NCI-H1105 treated with DMSO at 0.1 percent for 48 hours (cell line): ENCODE measurements at regions not wholly inside any gene's neighbourhood (a gene's known extent, or its start where the extent isn't known, plus 50 kb on each side); places are given as distances from the start of the nearest gene placed in this dataset.
"Not testable (repeated sequence)": the region's sequence is repeated elsewhere in the genome, so short reads cannot be mapped to it uniquely, and the experiment has no call there.

Source experiments
- DNase-seq: peaks from one replicate; lab custom pipeline; 2025; lab: John Stamatoyannopoulos, UW

DNA sequence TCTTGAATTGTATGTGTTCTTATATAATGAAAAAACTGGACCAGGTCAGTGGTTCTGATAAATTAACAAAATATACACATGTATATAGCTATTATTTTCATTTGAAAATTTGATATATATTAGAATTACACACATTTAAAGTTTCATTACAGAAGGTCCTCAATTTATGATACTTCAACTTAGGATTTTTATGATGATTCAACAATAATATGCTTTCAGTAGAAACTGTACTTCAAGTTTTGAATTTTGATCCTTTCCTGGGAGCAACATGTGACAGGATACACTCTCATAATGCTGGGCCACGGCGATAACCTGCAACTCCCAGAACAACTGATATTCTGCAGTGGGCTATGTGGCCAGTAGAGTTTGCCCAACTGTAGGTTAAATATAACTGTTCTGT is 344.7 kb downstream of the TAF11L14 start:
- DNase-seq, result no peak

DNA sequence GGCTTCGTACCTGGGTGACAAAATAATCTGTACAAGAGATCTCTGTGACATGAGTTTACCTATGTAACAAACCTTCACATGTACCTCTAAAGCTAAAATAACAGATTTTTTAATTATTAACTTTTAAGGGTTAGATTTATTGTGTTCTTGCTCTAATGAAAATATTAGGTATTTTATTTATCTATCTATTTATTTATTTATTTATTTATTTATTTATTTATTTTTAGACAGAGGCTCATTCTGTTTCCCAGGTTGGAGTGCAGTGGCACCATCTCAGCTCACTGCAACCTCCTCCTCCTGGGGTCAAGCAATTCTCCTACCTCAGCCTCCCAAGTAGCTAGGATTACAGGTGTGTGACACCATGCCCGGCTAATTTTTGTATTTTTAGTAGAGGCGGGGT is 348.4 kb downstream of the TAF11L14 start:
- DNase-seq, result not testable (repeated sequence)

DNA sequence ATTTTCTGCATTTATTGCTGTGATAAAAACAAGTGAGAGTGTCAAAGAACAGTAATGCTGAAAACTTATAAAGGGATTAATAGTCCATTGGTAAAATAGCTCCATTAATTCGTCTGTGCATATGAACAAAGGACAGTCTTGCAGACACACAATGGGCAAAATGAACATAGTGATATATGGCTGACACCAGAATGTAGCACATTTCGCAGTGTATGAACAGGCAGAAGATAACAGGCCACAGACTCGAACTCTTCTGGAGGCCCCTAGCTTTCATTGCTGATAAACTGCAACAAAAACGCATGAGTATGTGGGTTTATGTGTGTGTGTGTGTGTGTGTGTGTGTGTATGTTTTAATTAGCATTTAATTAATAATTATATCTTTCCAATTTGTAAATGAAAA is 354.8 kb downstream of the TAF11L14 start:
- DNase-seq, result no peak

DNA sequence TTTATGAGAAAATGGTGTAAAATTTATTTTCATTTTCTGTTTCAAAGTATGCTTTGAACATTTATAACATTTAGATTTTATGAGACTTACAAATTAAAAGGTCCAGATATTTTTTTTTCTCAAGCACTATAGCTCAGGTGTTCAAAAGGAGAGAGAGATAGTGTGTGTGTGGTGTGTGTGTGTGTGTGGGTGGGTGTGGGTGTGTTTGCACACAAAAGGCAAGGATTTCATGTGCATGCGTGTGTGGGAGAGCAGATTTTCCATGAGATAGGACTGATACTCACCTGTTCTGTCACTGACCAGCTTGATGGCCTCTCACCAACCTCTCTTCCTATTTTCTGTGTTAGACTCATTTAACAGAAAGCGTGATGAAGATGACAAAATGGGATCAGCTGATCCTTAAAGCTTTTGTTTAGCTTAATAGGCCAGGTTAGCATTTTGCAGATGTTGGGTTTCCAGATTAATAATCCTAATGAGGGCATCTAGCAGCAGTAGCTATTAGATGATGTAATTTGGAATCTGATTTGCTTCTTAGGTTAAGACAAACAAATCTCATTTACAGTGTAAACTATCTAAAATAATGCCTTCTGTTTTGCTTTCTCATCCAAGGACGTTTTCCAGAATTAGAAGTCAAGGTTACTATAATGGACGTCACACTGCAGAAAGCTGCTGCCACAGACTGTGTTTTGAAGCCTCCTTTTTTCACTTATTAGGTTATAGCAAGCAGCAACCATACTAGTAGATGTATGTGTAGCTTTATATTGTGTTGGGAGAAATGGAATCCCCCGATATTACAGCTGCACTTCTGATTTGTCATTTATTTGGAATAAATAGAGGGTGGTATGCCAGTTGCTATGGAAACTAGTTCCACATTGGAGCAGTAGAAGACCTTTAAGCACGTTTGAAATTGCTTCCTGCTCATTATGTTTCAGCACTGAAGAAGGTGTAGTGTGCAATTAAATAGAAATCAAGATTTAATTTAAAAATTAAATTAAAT is 355.6 kb downstream of the TAF11L14 start:
- DNase-seq, result no peak

DNA sequence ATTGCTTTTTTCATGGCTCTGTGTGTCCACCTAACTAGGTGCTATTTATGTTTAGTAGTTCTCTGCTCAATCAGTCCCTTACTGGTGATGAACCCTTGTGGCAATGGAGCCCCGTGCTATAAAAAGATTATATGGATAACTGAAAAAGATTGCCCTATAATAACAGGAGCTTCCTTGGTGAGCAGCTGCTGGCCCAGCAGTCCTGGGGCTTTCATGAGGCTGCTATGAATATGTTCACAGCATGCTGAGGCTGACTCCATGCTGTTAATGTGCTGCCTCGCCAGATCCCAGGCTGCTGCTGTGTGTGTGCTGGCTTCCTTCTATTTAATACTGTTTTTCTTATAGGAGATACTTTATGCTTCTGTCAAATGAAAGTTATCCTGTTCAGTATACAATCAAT is 357.5 kb downstream of the TAF11L14 start:
- DNase-seq, result no peak

DNA sequence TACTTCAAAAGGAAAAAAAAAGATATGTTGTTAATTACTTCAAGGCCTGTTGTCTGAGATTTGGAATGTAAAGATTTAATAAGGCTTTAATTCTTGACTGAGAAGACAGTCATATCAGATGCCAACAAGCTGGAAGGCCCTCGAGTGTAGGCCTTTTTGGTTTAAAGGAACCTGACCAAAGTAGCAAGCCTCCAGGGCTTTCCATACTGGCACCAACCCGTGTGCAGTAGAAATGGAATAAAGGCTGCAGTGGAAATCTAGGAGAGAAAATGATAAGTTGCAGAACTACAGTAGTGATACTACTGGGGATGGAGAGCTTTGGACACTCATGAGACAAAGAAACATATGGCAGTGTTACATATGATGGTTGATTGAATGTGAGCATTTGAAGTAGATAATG is 358.0 kb downstream of the TAF11L14 start:
- DNase-seq, result no peak

DNA sequence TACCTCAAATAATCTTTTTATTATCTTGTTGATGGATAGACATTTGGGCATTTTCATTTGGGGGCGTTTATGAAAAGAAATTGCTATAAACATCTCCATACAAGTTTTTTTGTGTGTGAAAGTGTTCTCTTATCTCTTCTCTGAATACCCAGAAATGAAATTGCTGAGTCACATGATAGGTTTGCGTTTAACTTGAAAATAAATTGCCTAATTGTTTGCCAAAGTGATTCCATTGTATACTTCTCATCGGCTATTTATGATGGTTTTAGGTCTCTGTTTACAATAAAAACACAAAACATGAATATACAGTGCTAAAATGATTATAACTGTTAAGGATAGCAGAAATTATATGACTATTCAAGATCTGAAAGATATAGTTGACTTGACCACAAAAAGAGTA is 361.7 kb downstream of the TAF11L14 start:
- no peak for DNase-seq

DNA sequence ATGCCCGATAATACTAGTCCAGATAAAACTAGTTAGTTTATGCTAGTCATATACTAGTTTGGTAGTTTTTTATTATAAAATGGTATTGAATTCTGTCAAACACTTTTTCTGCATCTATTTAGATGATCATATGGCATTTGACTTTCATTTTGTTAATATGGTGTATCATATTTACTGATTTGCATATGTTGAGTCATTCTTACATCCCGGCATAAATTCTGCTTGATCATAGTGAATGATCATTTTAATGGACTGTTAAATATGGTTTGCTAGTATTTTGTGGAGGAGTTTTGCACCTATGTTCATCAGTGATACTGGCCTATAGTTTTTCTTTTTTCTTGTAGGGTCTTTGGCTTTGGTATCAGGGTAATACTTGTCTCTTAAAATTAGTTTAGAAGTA is 365.6 kb downstream of the TAF11L14 start:
- DNase-seq, result no peak

DNA sequence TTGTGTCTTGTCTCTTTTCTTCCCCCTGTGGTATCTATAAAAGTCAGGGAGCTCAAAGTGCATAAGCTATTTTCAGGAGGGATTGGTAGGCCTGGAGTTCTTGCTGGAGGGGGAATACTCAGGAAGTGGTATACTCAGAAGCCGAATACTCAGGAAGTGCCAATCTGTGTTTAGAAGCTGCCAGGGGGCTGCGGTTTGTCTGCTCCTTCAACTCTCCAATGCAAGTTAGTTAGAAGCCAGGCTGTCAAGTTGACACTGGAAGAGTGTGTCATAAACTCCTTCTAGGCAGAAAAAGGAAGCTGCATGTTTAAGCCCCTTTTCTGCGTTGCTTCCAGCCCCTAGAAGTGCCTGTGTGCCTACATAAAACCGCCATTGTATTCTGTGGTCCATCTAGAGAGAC is 366.5 kb downstream of the TAF11L14 start:
- no peak for DNase-seq

DNA sequence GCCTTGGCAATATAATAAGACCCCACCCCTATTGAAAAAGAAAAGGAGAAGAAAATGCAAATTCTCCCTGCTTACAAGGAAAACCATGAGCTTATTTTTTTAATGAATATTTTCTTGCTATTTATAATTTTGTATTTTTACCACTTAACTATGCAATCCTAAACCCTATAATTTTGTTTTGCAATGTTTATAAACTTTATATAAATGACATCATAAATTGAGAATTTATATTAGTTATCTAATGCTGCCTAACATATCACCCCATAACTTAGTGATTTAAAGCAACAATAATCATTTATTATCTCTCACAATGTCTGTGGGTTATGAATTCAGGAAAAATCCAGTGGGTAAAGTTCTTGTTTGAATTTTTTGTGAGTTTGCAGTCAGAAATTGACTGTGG is 369.1 kb downstream of the TAF11L14 start:
- no peak for DNase-seq

DNA sequence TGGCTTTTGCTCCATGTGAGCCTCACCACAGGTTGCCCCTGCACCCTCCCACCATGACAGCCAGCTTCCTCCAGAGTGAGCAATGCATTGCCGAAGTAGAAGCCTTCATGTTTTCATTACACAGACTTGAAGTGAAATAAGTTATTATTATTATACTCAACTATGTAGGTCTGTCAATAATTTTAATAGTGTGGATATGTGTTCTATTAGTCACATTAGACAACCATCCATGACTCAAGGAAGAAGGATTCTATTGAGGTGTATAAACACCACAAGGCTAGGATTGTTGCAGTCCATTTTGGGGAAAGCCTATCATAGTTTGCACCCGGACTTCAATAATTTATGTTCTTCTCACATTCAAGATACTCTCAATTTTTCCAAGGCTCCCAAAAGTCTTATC is 369.5 kb downstream of the TAF11L14 start:
- no peak for DNase-seq

DNA sequence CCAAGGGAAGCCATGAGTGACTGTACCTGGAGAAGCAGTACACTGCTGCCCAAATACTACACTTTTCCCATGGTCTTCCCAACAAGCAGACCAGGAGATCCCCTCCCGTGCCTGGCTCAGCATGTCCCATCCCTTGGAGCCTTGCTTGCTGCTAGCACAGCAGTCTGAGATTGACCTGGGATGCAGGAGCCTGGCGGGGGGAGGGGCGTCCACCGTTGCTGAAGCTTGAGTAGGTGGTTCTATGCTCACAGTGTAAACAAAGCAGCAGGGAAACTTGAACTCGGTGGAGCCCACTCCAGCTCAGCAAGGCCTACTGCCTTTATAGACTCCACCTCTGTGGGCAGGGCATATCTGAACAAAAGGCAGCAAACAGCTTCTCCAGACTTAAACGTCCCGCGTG is 372.0 kb downstream of the TAF11L14 start:
- not testable (repeated sequence) for DNase-seq

DNA sequence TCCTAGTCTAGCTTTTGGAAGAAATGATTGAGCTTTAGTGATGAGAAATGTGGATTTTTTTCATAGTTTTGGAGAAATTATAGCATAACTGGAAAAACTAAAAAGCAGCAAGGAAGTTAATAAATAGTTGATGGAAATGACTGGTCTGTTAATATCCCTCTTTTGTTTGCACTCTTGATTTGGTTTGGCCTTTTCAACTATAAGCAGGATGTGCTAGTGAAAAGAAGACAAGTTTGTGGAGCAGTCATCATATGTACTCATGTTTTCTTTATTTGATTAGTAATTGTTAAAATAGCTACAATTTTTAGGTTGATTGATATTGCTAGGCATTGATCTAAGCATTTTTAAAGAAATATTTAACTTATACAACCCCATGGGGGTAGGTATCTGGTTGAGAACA is 374.7 kb downstream of the TAF11L14 start:
- DNase-seq, result no peak

DNA sequence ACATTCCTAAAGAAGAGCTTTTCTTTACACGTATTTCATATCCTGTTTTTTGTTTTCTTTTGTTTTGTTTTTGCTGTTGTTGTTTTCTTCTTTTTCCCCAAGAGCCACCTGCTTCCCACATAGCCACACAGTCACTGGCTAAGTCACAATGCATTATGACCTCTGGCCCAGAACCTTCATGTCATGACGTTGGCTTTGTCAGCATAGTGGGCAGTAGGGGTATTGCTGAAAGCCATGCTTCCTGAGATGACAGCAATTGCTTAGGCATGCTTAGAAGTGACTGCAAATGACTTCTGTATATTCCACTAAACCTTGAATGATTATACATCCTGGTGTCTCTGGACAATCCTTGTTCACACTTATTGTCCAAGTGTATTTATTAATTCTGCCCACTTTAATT is 375.8 kb downstream of the TAF11L14 start:
- DNase-seq, result no peak

DNA sequence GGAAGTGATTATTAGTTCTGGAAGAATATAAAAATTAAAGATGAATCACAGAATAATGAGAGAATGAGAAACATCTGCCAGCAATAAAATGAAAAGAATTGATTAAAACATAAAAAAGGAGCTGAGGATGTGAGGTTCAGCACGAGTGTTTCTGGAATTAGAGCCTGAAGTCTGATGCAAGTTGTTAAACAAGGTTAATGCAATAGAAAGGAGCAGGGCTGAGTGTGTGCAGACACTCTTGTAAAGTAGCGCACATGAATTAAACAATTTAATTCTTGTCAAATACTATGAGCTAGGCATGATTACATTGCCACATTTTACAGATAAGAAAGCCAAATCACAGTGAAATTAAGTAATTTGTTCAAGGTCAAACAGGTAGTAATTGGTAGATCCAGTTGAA is 384.2 kb downstream of the TAF11L14 start:
- no peak for DNase-seq

DNA sequence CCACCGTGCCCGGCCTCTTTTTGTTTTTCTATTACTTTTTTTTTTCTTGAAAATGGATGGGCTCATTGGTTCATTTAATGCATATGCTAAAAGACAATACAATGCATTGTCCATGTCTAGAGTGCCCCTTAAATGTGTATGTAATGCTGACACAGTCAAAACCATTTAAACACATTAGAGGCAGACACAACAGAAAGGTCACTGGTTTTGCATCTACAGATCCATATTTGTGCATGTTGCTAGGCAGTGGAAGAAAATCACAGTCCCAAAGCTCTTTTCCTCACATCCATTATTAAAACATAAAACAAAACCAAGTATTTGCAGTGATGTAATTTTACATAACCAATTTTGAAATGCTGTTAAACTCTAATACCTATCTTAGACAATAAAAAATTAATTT is 389.0 kb downstream of the TAF11L14 start:
- DNase-seq, result no peak

DNA sequence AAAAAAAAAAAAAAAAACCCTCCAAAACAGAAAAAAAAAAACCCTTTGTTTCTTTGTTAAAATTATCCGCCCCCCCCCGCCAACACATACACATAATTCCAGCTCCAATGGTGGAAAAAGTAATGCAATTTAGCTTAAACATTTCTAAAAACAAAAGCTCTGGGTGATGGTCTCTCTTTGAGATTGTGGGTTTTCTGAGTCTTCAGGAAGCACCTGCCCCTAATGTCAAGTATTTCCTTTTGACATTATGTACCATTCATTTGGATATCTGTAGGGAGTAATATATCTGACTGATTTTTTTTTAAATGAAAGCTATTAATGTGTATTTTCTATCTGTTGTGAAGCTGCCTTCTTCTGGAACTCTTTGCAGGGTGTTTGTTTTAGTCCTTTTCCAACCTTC is 389.7 kb downstream of the TAF11L14 start:
- DNase-seq, result no peak

DNA sequence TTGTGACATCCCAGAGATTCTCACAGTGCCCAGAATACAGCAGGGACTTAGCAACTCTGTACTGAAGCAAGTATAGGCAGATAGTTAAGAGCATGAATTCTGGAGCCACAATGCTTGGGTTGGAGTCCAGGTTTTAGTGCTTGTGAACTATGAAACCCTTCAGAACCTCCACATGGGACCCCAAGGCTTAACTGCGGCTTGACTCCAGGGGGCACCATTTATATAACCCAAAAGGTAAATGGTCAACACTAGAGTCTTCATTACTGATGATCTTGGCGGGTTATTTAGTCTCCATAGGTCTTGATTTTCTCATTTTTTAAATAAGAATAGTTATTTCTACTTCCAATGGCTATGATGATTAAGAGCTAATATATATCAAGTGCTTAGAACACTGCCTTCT is 390.3 kb downstream of the TAF11L14 start:
- DNase-seq, result no peak

DNA sequence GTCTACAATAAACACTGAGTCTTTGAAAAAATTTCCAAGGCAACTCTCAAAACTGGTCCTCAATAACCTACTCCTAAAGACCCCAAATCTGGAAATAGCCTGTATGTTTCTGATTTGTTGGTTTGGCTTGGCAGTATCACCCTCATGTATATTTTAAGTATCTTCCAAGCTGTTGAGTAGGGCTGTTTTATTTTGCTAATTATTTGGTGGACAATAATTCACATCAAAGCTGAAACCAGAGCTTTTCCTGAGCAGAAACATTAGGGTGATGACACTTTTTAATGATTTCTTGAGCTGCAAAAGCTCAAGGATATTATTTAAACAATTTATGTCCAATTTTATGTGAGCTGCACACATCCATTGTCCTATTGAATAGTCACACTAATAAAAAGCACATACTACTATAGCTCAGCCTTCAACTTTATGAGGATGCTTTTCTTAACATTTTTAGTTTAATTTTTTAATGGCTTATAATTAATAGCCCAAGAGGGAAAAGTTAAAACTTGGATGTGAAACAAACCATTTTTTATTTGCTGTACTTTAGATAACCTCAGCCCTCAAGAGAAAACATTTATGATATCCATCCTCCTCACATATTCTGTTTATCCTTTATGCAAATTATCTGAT is 393.1 kb downstream of the TAF11L14 start:
- DNase-seq, result no peak

DNA sequence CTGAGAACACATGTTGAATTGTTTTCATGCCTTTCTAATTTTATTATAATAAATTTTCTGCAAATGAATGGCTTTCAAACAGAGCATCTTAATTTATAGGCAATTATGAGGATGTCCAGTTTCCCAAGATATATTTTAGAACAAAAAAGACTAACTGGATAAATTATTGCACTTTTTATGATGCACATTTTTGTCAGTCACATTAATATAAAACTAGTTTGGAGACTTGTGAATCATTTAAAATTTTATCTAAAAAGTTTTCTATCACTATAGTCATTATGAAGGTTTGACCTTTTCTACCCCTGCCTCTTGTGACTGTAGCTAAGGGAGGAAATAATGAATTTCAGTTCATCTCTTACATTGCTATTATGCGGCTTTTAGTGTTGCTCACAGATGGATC is 393.8 kb downstream of the TAF11L14 start:
- DNase-seq, result no peak

DNA sequence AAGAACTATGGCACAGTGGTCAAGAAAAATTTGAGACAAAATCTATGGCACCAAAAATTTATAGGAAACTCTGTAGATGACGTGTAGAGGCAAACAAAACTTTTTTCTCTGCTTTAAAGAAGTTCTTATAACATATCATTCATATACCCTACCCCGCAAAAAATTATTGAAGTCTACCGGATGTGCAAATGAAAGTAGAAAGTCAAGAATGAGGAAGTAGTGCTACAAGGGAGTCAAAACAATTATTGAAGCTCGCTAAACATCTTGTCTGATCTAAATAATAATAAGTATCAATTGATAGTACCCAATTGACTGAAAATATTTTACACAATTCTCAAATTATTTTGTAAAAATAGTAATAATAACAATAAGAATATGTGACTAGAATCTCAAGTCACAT is 398.5 kb downstream of the TAF11L14 start:
- no peak for DNase-seq

DNA sequence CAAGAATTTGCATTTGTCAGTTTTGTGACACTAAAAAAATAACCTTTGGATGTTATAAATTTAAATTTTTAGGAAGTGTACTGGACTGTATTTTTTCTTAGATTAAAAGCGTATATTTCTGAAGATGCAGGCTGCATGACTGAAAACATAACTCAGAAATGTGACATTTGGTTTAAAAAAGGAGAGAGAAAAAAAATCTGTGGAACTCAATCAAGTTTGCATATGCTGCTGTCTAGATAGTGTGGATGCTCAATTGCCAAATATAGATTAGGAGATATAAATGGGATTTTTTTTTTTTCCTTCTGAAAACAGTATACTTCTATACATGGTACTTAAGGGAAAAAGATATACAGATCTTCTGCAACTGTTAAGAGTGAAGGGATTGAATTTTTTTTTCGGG is 402.3 kb downstream of the TAF11L14 start:
- DNase-seq, result no peak

DNA sequence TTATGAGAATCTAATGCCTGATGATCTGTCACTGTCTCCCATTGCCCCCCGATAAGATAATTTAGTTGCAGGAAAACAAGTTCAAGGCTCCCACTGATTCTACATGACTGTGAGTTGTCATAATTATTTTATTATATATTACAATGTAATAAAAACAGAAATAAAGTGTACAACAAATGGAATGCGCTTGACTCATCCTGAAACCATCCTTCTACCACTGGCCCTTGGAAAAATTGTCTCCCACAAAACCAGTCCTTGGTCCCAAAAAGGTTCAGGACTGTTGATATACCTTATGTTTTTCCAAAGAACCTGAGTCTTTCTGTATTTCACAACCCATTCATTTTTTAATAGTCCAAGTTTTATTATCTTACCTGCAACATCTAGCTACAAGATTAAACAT is 403.5 kb downstream of the TAF11L14 start:
- no peak for DNase-seq

DNA sequence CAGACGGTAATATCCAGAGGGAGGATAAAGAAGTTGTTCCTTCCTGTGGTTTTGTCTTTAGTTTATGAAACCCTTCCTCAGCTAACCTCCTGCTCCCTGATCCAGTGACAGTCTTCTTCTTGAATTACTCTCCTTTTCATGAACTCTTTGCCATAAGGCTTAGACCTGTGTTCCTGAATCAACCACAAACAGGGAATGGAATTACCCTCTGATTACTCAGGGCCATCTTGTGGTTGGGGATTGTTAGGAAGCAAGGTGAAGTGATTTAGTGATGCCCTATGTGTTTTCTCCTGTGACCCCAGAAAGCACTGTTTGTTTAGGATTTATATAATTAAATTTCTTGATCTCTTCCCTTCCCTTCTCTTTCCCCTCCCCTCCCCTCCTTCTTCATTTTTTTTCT is 409.1 kb downstream of the TAF11L14 start:
- DNase-seq, result no peak
